ENCODE measurements at regions not wholly inside any gene's neighbourhood (a gene's known extent, or its start where the extent isn't known, plus 50 kb on each side); places are given as distances from the start of the nearest gene placed in this dataset.

- H3K36me3 ChIP-seq = no peaks in the 10 kb centered on the region
- in situ Hi-C loops (cut with MboI; ENCODE audit: low pct_ligation_motif_present in 1 of 4, low pct_unique_long_range_greater_than_20kb in 1 of 4, low sequenced_read_pairs in 3 of 4) (no loop called here), intact Hi-C loops (cut with DNase I; ENCODE audit: low total_unique reads) (no loop called here)
- 66 to 75% methylated on average over 3 of the region's 3 CpGs for WGBS, 2 donors (ENCODE audit: low coverage in 1 of 2)
- TF ChIP-seq POLR2AphosphoS5 (IDR thresholded peaks at IDR 0.05) (no peak), EP300 (IDR thresholded peaks at IDR 0.05; ENCODE audit: low read depth) (no peak)
- DNase-seq = no peak
- no peaks in the 10 kb centered on the region for H3K27me3 ChIP-seq
- peaks cover 0 to 3% of the 10 kb centered on the region in 2 donors for H3K9me3 ChIP-seq
- H3K4me3 ChIP-seq = no peak overlapping the region
- H3K4me1 ChIP-seq = no peaks in the 10 kb centered on the region
- H3K27ac ChIP-seq = no peak overlapping the region
Measured at GRCh38 chr13:75132701-75133695, 349.0 kb downstream of the TBC1D4 start.

- no peak overlapping the region for H3K27ac ChIP-seq
- no peaks in the 10 kb centered on the region for H3K36me3 ChIP-seq
- in situ Hi-C loops (cut with MboI; ENCODE audit: low pct_ligation_motif_present in 1 of 4, low pct_unique_long_range_greater_than_20kb in 1 of 4, low sequenced_read_pairs in 3 of 4) = no loop called here
- WGBS, 2 donors (ENCODE audit: low coverage in 1 of 2) = 23% methylated on average over 1 of the region's 1 CpG; no CpG with 5 or more reads in 1 of the 2 donors
- H3K27me3 ChIP-seq = no peaks in the 10 kb centered on the region
- intact Hi-C loops (cut with DNase I; ENCODE audit: low total_unique reads) = no loop called here
- H3K9me3 ChIP-seq = no peaks in the 10 kb centered on the region
- no peaks in the 10 kb centered on the region for H3K4me1 ChIP-seq
- no peak overlapping the region for H3K4me3 ChIP-seq
- no peak for DNase-seq
- TF ChIP-seq POLR2A (IDR thresholded peaks at IDR 0.05) (no peak), EP300 (IDR thresholded peaks at IDR 0.05; ENCODE audit: low read depth) (no peak), CTCF (IDR thresholded peaks at IDR 0.05) (no peak), POLR2AphosphoS5 (IDR thresholded peaks at IDR 0.05) (no peak)
Measured at GRCh38 chr13:75129331-75129730, 352.6 kb downstream of the TBC1D4 start.

- DNase-seq = no peak
- TF ChIP-seq EP300 (IDR thresholded peaks at IDR 0.05; ENCODE audit: low read depth) (no peak), POLR2A (IDR thresholded peaks at IDR 0.05) (no peak), CTCF (IDR thresholded peaks at IDR 0.05) (no peak), POLR2AphosphoS5 (IDR thresholded peaks at IDR 0.05) (no peak)
- Histone ChIP-seq H3K27me3 (no peaks in the 10 kb centered on the region), H3K36me3 (no peaks in the 10 kb centered on the region), H3K9me3 (no peaks in the 10 kb centered on the region), H3K27ac (no peak overlapping the region), H3K4me3 (no peak overlapping the region), H3K4me1 (no peaks in the 10 kb centered on the region)
- intact Hi-C loops (cut with DNase I; ENCODE audit: low total_unique reads) = no loop called here
- in situ Hi-C loops (cut with MboI; ENCODE audit: low pct_ligation_motif_present in 1 of 4, low pct_unique_long_range_greater_than_20kb in 1 of 4, low sequenced_read_pairs in 3 of 4) = no loop called here
Measured at GRCh38 chr13:75124415-75124814, 357.6 kb downstream of the TBC1D4 start.

- intact Hi-C loops (cut with DNase I; ENCODE audit: low total_unique reads) = no loop called here
- in situ Hi-C loops (cut with MboI; ENCODE audit: low pct_ligation_motif_present in 1 of 4, low pct_unique_long_range_greater_than_20kb in 1 of 4, low sequenced_read_pairs in 3 of 4) = no loop called here
- H3K9me3 ChIP-seq = no peaks in the 10 kb centered on the region
- 78 to 80% methylated on average over 1 of the region's 1 CpG for WGBS, 2 donors (ENCODE audit: low coverage in 1 of 2)
- H3K4me3 ChIP-seq = no peak overlapping the region
- H3K27me3 ChIP-seq = no peaks in the 10 kb centered on the region
- TF ChIP-seq POLR2A (IDR thresholded peaks at IDR 0.05) (no peak), POLR2AphosphoS5 (IDR thresholded peaks at IDR 0.05) (no peak), EP300 (IDR thresholded peaks at IDR 0.05; ENCODE audit: low read depth) (no peak), CTCF (IDR thresholded peaks at IDR 0.05) (no peak)
- no peaks in the 10 kb centered on the region for H3K4me1 ChIP-seq
- H3K36me3 ChIP-seq = no peaks in the 10 kb centered on the region
- DNase-seq = no peak
- no peak overlapping the region for H3K27ac ChIP-seq
Measured at GRCh38 chr13:75123428-75123827, 358.5 kb downstream of the TBC1D4 start.
